GM19438 (cell line): ENCODE measurements at regions not wholly inside any gene's neighbourhood (a gene's known extent, or its start where the extent isn't known, plus 50 kb on each side); places are given as distances from the start of the nearest gene placed in this dataset.

ENCODE experiments used
- ATAC-seq: cut with Tn5 transposase; IDR thresholded peaks from one replicate; pipeline ENCODE4 v1.9.1; 2021; ENCODE audit warnings: low read depth; ENCODE audit not compliant: unreplicated experiment

DNA sequence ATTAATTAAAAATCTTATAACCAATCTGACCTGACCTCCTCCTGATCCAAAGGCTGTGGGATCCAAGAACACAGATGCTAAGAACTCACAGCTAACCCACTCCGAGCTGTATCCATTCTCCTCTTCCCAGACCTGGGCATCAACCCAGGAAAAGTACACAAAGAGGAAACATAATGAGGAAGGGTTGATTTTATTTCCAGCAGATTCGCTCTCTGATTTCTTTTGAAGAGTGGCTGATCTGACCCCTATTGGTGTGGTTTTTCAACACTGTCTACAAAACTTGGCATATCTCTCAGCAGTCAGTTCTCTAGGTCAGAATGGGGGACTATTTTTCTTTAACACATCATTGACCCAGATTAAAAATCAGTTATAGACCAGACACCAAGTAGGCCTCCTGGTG lies 201.9 kb upstream of the UBASH3B start:
- no peak for ATAC-seq

DNA sequence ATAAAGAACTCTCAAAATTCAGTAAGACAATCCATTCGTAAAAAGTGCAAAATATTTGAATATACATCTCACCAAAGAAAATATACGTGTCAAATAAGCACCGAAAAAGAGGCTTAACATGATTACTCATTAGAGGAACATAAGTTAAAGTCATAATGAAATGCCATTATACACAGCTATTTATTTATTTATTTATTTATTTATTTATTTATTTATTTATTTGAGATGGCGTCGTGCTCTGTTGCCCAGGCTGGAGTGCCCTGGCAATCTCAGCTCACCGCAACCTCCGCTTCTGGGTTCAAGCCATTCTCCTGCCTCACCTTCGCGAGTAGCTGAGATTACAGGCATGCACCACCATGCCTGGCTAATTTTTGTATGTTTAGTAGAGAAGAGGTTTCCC lies 203.6 kb upstream of the UBASH3B start:
- no peak for ATAC-seq

DNA sequence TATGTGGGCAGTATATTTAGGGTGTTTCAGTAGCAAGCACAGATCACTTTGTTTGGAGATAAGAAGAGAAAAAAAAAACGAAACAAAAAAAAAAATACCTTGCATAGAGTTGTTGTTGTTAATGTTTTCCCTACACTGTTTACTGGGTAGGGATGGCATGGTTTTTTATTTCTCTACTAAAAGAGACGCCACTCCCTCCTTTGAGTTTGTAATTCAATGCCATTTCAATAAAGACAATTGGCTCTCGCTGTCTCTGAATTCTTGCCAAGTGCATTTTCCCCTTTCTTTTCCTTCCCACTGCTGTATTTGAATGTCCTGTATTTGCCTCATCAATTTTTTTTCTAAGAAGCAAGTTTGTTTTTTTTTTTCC lies 213.9 kb upstream of the UBASH3B start:
- no peak for ATAC-seq

DNA sequence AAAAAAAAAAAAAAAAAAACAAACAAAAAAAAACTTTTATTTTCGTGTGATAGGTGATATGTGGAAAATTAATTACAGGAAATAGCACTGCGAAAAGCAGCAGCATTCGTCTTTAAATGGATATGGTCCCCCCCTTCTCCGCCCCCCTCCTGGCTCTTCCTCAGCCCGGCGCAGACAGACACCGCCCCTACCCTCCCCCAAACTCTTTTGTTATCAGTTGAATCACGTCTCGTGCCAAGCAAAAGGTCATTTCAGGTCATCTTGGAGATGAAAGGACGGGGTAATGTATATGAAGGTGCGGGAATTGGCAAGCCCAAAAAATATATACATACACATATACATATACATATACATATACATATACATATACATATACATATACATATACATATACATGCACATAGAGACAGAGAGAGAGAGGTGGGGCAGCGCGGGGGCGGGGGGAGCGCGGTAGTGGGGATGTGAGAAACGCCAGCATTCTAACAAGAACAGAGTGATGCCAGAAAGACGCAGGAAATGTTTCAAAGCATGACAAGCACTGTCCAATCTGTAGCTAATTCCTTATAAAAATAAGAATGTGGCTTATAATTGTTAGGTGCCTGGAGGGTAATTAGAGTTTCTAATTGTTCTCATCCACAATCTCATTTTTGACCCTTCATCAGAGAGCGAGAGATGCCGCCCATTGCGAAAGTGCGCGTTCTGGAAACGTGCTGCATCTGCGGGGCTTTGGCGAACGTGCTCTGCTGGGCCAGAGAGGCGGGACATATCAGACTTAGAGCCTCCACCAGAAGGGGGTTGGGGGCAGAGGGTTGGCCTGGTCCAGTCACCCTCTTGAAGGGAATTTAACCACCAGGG lies 214.5 kb upstream of the UBASH3B start:
- ATAC-seq: no peak

DNA sequence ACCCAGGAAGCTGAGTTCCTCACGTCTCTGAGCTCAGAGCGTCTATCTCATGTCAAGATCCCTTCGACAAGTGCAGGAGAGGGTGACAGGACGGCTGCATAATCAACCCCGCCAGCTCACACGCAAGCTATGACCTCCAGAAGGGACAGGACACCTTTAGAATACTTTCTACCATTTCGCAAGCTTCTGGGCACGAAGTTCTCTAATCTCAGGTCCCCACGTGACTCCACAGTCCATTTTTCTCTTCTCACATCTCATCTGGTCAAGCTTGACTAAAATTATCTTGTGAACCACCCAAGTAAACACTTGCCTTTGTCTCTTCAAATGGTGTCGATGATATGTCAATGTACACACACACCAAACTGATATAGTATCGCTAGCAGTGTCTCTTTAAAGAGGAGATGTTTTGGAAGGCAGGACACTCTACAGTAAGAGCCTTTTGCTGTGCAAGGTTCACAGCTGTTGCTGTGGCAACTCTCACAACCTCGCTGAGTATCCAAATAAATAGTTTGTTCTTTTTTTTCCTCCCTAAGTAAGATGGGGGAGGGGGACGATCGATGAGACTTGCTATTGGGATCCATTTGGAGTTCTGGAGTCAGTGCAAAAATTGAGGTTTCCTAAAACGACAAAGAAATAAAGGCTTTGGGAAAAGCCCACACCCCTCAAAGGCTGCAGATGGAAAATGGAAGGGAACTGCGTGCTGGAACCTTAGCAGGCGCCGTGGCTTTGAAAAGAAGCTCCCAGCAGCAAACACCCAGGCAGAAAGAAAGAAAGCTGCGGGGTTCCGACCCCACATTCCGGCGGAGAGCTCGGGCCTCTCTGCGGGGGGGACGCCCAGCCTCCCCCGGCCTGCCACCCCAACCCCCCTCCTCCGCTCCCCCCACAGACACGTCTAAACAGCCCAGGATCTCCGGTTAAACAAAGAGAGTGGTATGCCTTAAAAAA lies 215.4 kb upstream of the UBASH3B start:
- no peak for ATAC-seq

- no peak for ATAC-seq
Measured at GRCh38 chr11:122436188-122436555, 219.3 kb upstream of the UBASH3B start.

- no peak for ATAC-seq
Measured at GRCh38 chr11:122435540-122436187, 219.9 kb upstream of the UBASH3B start.

- ATAC-seq: no peak
Measured at GRCh38 chr11:122434786-122435185, 220.7 kb upstream of the UBASH3B start.

GRCh38 chr11:122430490-122430889 lies 225.0 kb upstream of the UBASH3B start:
- no peak for ATAC-seq

- ATAC-seq: no peak
Measured at GRCh38 chr11:122426073-122426472, 229.4 kb upstream of the UBASH3B start.

- ATAC-seq: no peak
Measured at GRCh38 chr11:122424636-122425035, 230.9 kb upstream of the UBASH3B start.

DNA sequence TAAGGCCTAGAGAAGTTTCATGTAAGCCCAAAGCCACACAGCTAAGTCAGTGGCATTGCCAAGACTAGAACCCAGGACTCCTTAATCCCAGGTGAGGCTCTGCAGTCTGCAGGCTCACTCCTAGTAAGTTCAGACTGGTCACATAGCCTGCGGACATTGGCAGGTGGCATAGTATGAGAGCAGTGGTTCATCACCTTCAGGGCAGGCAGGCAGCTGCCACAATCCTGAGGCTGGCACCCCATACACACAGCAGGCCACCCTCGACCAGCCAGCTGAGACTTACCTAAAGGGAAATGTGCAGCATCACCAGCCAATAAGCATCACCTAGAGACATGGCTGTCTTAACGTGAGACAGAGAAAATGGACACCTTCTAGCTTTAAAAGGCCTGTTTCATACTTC lies 231.6 kb upstream of the UBASH3B start:
- ATAC-seq: no peak

DNA sequence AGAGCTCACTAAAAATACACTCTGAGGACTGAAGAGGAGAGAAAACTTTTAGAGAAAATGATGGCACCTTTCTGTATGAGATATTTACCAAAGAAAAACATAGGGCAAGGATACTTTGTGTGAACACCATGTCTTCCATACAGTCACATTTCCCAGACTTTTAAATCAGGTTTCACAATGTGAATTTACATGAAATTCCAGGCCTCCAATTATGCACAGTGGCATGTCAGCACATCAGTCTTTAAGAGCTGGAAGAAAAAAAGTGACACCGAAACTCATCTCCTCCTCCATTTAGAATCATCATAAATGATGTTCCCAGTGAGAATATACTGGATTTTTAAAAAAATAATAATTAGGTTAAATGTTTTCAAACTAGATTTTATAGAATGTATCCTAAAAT lies 232.2 kb upstream of the UBASH3B start:
- no peak for ATAC-seq

GRCh38 chr11:122422682-122423081 lies 232.8 kb upstream of the UBASH3B start:
- no peak for ATAC-seq

- ATAC-seq: no peak
Measured at GRCh38 chr11:122421702-122422101, 233.8 kb upstream of the UBASH3B start.

- ATAC-seq: no peak
Measured at GRCh38 chr11:122418032-122418431, 237.5 kb upstream of the UBASH3B start.

- ATAC-seq: no peak
Measured at GRCh38 chr11:122414406-122415018, 241.0 kb upstream of the UBASH3B start.

DNA sequence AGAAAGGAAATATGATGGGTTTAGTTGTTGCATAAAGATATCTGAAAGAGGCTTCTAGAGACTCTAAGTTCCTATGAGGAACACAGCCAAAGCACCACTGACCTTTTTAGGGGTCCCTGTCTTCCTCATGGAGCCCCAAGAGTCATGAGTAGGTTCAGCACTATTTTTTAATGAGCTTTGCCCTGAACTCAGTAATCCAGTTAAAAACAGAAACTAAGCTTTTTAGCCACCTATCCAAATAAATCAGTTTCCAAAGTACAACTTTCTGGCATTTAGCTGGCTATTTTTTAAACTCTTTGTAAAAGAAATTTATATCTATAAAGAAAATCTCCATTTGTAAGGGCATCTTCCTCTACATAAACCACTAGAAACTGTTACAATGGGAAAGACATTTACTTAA lies 241.8 kb upstream of the UBASH3B start:
- ATAC-seq: no peak

DNA sequence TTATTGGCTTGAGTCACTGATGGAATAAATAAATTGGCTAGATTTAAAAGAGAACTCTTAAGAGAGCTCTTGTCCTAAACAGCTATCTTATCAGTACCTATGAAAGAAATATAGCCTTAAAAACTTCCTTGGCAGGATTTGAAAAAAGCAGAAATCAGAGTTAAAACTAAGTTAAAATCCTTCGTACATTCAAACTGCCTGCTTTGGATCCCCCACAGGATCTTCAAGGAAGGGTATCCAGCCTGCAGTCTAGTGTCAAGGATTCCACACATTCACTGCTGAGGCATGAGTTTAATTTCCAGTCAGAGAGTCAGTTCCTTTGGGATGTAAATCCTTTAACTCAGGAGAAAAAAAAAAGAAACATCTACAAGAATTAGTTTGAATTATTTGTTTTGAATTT lies 242.9 kb upstream of the UBASH3B start:
- no peak for ATAC-seq

DNA sequence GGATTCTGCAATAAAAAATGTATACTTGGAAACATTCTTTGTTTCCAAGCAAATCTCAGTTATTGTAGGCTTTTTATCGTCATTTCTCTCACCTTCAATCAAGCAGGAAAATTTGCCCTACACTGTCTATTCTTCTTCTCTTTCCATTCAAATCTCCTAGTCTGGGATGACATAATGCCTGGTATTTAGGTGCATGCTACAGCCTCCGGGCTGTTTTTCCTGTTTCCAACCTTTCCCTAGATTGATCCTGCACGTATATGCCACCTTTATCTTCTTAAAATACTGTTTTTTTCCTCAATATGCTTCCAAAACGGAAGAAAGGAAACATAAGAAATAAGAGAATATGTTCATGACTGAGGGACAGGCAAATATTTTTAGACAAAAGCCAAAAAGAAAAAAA lies 249.1 kb upstream of the UBASH3B start:
- no peak for ATAC-seq
